ENCODE measurements at regions not wholly inside any gene's neighbourhood (a gene's known extent, or its start where the extent isn't known, plus 50 kb on each side); places are given as distances from the start of the nearest gene placed in this dataset.

- DNase-seq (ENCODE audit: low spot score), result no peak
- POLR2A ChIA-PET, result interaction anchor here (1.3 kb wide), 1 partner anchor 29 kb away, joined by 3 read pairs; no protein-coding TSS in a partner anchor
- Histone ChIP-seq H3K4me3 (ENCODE audit: low read depth, low read length, poor library complexity, severe bottlenecking) (no peak overlapping the region), H3K79me2 (ENCODE audit: insufficient read depth, low read depth, low read length) (no peaks in the 10 kb centered on the region), H3K4me2 (ENCODE audit: low read length) (no peak overlapping the region), H3K9me3 (ENCODE audit: low read length) (no peaks in the 10 kb centered on the region), H3K27ac (ENCODE audit: low read depth, low read length, poor library complexity, severe bottlenecking) (no peak overlapping the region), H3K36me3 (ENCODE audit: insufficient read depth, low read length) (no peaks in the 10 kb centered on the region), H2AFZ (ENCODE audit: low read length) (no peak overlapping the region), H3K9me2 (ENCODE audit: insufficient read depth, low read length) (no peaks in the 10 kb centered on the region), H3K4me1 (ENCODE audit: insufficient read depth, low read length, poor library complexity, severe bottlenecking) (no peaks in the 10 kb centered on the region), H4K20me1 (ENCODE audit: insufficient read depth, low read length) (no peaks in the 10 kb centered on the region)
- TF ChIP-seq EZH2phosphoT487 (IDR thresholded peaks at IDR 0.05; ENCODE audit: borderline replicate concordance, low read depth, low read length) (no peak), CTCF (conservative IDR thresholded peaks at IDR 0.05; ENCODE audit: low read length) (no peak)
- intact Hi-C loops (cut with micrococcal nuclease; ENCODE audit: unreplicated experiment), result no loop called here
- CTCF ChIA-PET (ENCODE audit: unreplicated experiment), result no interaction called here
- no TSS peak for BruUV-seq (replicated peaks)
Measured at GRCh38 chr2:200217320-200217719, 89.2 kb upstream of the SPATS2L start.

- Histone ChIP-seq H3K79me2 (ENCODE audit: insufficient read depth, low read depth, low read length) (no peaks in the 10 kb centered on the region), H3K4me1 (ENCODE audit: insufficient read depth, low read length, poor library complexity, severe bottlenecking) (no peaks in the 10 kb centered on the region), H3K9me2 (ENCODE audit: insufficient read depth, low read length) (no peaks in the 10 kb centered on the region), H3K4me2 (ENCODE audit: low read length) (no peak overlapping the region), H4K20me1 (ENCODE audit: insufficient read depth, low read length) (no peaks in the 10 kb centered on the region), H3K4me3 (ENCODE audit: low read depth, low read length, poor library complexity, severe bottlenecking) (no peak overlapping the region), H3K36me3 (ENCODE audit: insufficient read depth, low read length) (no peaks in the 10 kb centered on the region), H3K27ac (ENCODE audit: low read depth, low read length, poor library complexity, severe bottlenecking) (no peak overlapping the region), H3K9me3 (ENCODE audit: low read length) (no peaks in the 10 kb centered on the region), H2AFZ (ENCODE audit: low read length) (no peak overlapping the region)
- TF ChIP-seq EZH2phosphoT487 (IDR thresholded peaks at IDR 0.05; ENCODE audit: borderline replicate concordance, low read depth, low read length), result no peak
- no peak for TF ChIP-seq CTCF (conservative IDR thresholded peaks at IDR 0.05; ENCODE audit: low read length)
- DNase-seq (ENCODE audit: low spot score), result no peak
- ChIA-PET CTCF (ENCODE audit: unreplicated experiment) (no interaction called here), POLR2A (no interaction called here)
- BruUV-seq (replicated peaks), result no TSS peak
- intact Hi-C loops (cut with micrococcal nuclease; ENCODE audit: unreplicated experiment), result no loop called here
Measured at GRCh38 chr2:200218645-200219044, 87.8 kb upstream of the SPATS2L start.

GRCh38 chr2:200219309-200220113 is 87.0 kb upstream of the SPATS2L start:
- no peak overlapping the region for H3K4me3 ChIP-seq (ENCODE audit: low read depth, low read length, poor library complexity, severe bottlenecking)
- BruUV-seq (replicated peaks), result no TSS peak
- POLR2A ChIA-PET, result interaction anchor here (0.7 kb wide), 1 partner anchor 133 kb away, joined by 3 read pairs; no protein-coding TSS in a partner anchor
- H3K9me2 ChIP-seq (ENCODE audit: insufficient read depth, low read length), result no peaks in the 10 kb centered on the region
- CTCF ChIA-PET (ENCODE audit: unreplicated experiment), result no interaction called here
- H3K27ac ChIP-seq (ENCODE audit: low read depth, low read length, poor library complexity, severe bottlenecking), result no peak overlapping the region
- TF ChIP-seq CTCF (conservative IDR thresholded peaks at IDR 0.05; ENCODE audit: low read length) (no peak), EZH2phosphoT487 (IDR thresholded peaks at IDR 0.05; ENCODE audit: borderline replicate concordance, low read depth, low read length) (no peak)
- no peak for DNase-seq (ENCODE audit: low spot score)
- no peaks in the 10 kb centered on the region for H3K36me3 ChIP-seq (ENCODE audit: insufficient read depth, low read length)
- no peaks in the 10 kb centered on the region for H3K9me3 ChIP-seq (ENCODE audit: low read length)
- intact Hi-C loops (cut with micrococcal nuclease; ENCODE audit: unreplicated experiment), result no loop called here
- no peaks in the 10 kb centered on the region for H4K20me1 ChIP-seq (ENCODE audit: insufficient read depth, low read length)
- no peaks in the 10 kb centered on the region for H3K79me2 ChIP-seq (ENCODE audit: insufficient read depth, low read depth, low read length)
- no peak overlapping the region for H3K4me2 ChIP-seq (ENCODE audit: low read length)
- H2AFZ ChIP-seq (ENCODE audit: low read length), result no peak overlapping the region
- H3K4me1 ChIP-seq (ENCODE audit: insufficient read depth, low read length, poor library complexity, severe bottlenecking), result no peaks in the 10 kb centered on the region

All from OCI-LY7 (cell line).